Ovary (tissue), 3 donors: ENCODE measurements at regions not wholly inside any gene's neighbourhood (a gene's known extent, or its start where the extent isn't known, plus 50 kb on each side); places are given as distances from the start of the nearest gene placed in this dataset.

Experiments used
- CTCF ChIP-seq, 3 donors: fragments of 450-650 bp in 2 of 3; fragments of 200-600 bp in 1 of 3; IDR thresholded peaks; one replicate each; pipeline versions ENCODE4 v1.5.1 to v1.8.0; 2016 to 2022; ENCODE audit warnings: antibody characterized with exemption in 3 of 3, mild to moderate bottlenecking in 1 of 3
- EP300 ChIP-seq: sonication (generic); formaldehyde crosslinking; IDR thresholded peaks from one replicate; pipeline ENCODE4 v1.6.1; 2017; ENCODE audit warnings: antibody characterized with exemption
- donor health status: DM: no; HTN: no; CAD: no.

- no peak for TF ChIP-seq EP300
- no peak for TF ChIP-seq CTCF (IDR thresholded peaks at IDR 0.05)
These were observed 55.4 kb upstream of the RASGEF1B start for GRCh38 chr4:81527115-81527514.
